ENCODE measurements at regions not wholly inside any gene's neighbourhood (a gene's known extent, or its start where the extent isn't known, plus 50 kb on each side); places are given as distances from the start of the nearest gene placed in this dataset.
"Not testable (repeated sequence)": the region's sequence is repeated elsewhere in the genome, so short reads cannot be mapped to it uniquely, and the experiment has no call there.

- Mint-ChIP-seq H3K27ac (peak overlapping the region; percentile 73), H3K9me3 (no peaks in the 10 kb centered on the region), H3K4me1 (peaks cover 72% of the 10 kb centered on the region), H3K36me3 (ENCODE audit: low read depth) (no peaks in the 10 kb centered on the region), H3K4me3 (peak overlapping the region; percentile 3), H3K27me3 (peaks cover 27% of the 10 kb centered on the region)
- CTCF ChIA-PET = interaction anchor here (1.2 to 1.6 kb wide), 2 partner anchors 74 to 75 kb away, joined by 4 to 5 read pairs; partner anchors contain the start of gene SSBP3
- POLR2A ChIA-PET = interaction anchor here (0.9 to 3.9 kb wide), 5 partner anchors 8 to 281 kb away, joined by 3 to 21 read pairs (median 7); partner anchors contain the start of gene SSBP3
- peak; percentile 50 for DNase-seq
Observed at GRCh38 chr1:54481201-54481884, 66.7 kb upstream of the ACOT11 start.

GRCh38 chr1:54480525-54480848, 67.5 kb upstream of the ACOT11 start:
- peaks cover 73% of the 10 kb centered on the region for H3K4me1 Mint-ChIP-seq
- peak; percentile 47 for DNase-seq
- H3K4me3 Mint-ChIP-seq = peak overlapping the region; percentile 38
- no peaks in the 10 kb centered on the region for H3K36me3 Mint-ChIP-seq (ENCODE audit: low read depth)
- POLR2A ChIA-PET = interaction anchor here (0.9 to 3.9 kb wide), 5 partner anchors 9 to 250 kb away, joined by 4 to 21 read pairs (median 7); partner anchors contain the start of gene SSBP3
- no peaks in the 10 kb centered on the region for H3K9me3 Mint-ChIP-seq
- H3K27ac Mint-ChIP-seq = peak overlapping the region; percentile 80
- peaks cover 25% of the 10 kb centered on the region for H3K27me3 Mint-ChIP-seq
- CTCF ChIA-PET = interaction anchor here (1.2 to 2.1 kb wide), 3 partner anchors 9 to 74 kb away, joined by 4 to 9 read pairs (median 5); partner anchors contain the start of gene SSBP3

GRCh38 chr1:54479841-54480524, 68.0 kb upstream of the ACOT11 start:
- peaks cover 73% of the 10 kb centered on the region for H3K4me1 Mint-ChIP-seq
- CTCF ChIA-PET = interaction anchor here (1.6 to 2.1 kb wide), 2 partner anchors 9 to 73 kb away, joined by 5 to 9 read pairs; no protein-coding TSS in a partner anchor
- H3K27ac Mint-ChIP-seq = peak overlapping the region; percentile 80
- no peak for DNase-seq
- H3K36me3 Mint-ChIP-seq (ENCODE audit: low read depth) = no peaks in the 10 kb centered on the region
- no peaks in the 10 kb centered on the region for H3K9me3 Mint-ChIP-seq
- H3K27me3 Mint-ChIP-seq = peaks cover 24% of the 10 kb centered on the region
- H3K4me3 Mint-ChIP-seq = peak overlapping the region; percentile 38
- POLR2A ChIA-PET = interaction anchor here (0.9 to 3.9 kb wide), 7 partner anchors 8 to 250 kb away, joined by 3 to 21 read pairs (median 7); partner anchors contain the start of gene SSBP3

- H3K4me1 Mint-ChIP-seq = peaks cover 74% of the 10 kb centered on the region
- H3K27ac Mint-ChIP-seq = no peak overlapping the region
- peaks cover 22% of the 10 kb centered on the region for H3K27me3 Mint-ChIP-seq
- POLR2A ChIA-PET = interaction anchor here (1.2 to 3.9 kb wide), 5 partner anchors 9 to 72 kb away, joined by 3 to 21 read pairs (median 7); partner anchors contain the start of gene SSBP3
- no peaks in the 10 kb centered on the region for H3K36me3 Mint-ChIP-seq (ENCODE audit: low read depth)
- CTCF ChIA-PET = interaction anchor here (2.1 kb wide), 1 partner anchor 10 kb away, joined by 9 read pairs; no protein-coding TSS in a partner anchor
- DNase-seq = no peak
- no peak overlapping the region for H3K4me3 Mint-ChIP-seq
- H3K9me3 Mint-ChIP-seq = no peaks in the 10 kb centered on the region
Observed at GRCh38 chr1:54479251-54479650, 68.8 kb upstream of the ACOT11 start.

GRCh38 chr1:54477153-54477561, 70.9 kb upstream of the ACOT11 start:
- Mint-ChIP-seq H3K27me3 (peaks cover 25% of the 10 kb centered on the region), H3K4me3 (no peak overlapping the region), H3K27ac (peak overlapping the region; percentile 59), H3K4me1 (peaks cover 72% of the 10 kb centered on the region), H3K36me3 (ENCODE audit: low read depth) (no peaks in the 10 kb centered on the region), H3K9me3 (no peaks in the 10 kb centered on the region)
- POLR2A ChIA-PET = interaction anchor here (1.1 to 1.4 kb wide), 5 partner anchors 10 to 74 kb away, joined by 3 to 8 read pairs (median 4); partner anchors contain the start of gene SSBP3
- no peak for DNase-seq
- CTCF ChIA-PET = interaction anchor here (0.9 to 1.9 kb wide), 4 partner anchors 11 to 395 kb away, joined by 3 to 9 read pairs (median 3); no protein-coding TSS in a partner anchor

- Mint-ChIP-seq H3K4me3 (no peak overlapping the region), H3K36me3 (ENCODE audit: low read depth) (no peaks in the 10 kb centered on the region), H3K9me3 (no peaks in the 10 kb centered on the region), H3K27me3 (peaks cover 27% of the 10 kb centered on the region), H3K27ac (peak overlapping the region; percentile 59), H3K4me1 (peaks cover 67% of the 10 kb centered on the region)
- POLR2A ChIA-PET = interaction anchor here (1.1 to 1.4 kb wide), 4 partner anchors 11 to 70 kb away, joined by 3 to 8 read pairs (median 4); partner anchors contain the start of gene SSBP3
- CTCF ChIA-PET = interaction anchor here (0.9 to 1.9 kb wide), 4 partner anchors 11 to 395 kb away, joined by 3 to 9 read pairs (median 3); no protein-coding TSS in a partner anchor
- DNase-seq = no peak
Observed at GRCh38 chr1:54476530-54477109, 70.4 kb upstream of the SSBP3 start.

DNA sequence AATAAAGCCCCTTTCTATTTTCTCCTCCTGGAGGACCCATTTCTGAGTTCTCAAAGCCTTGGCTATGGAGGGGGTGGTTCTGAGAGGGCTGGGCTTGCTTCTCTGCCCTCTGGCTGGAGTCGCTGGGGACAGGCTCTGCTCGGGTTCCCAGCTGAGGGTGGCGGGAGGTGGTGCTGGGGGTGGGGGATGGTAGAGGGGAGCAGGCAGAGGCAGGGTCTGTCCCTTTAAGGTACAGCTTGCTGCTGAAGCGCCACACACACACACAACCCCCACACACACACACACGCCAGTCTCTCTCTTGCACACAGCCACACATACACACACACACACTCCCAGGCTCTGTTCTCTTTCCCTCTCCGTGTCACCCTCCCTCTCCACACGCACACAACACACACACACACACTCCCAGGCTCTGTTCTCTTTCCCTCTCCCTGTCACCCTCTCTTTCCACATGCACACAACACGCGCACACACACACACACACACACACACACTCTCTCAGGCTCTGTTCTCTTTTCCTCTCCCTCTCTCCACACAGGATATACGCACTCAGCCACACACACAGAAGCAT, 69.8 kb upstream of the SSBP3 start:
- H3K4me3 Mint-ChIP-seq = no peak overlapping the region
- H3K9me3 Mint-ChIP-seq = no peaks in the 10 kb centered on the region
- H3K4me1 Mint-ChIP-seq = peaks cover 61% of the 10 kb centered on the region
- ChIA-PET POLR2A (no interaction called here), CTCF (interaction anchor here (1.9 kb wide), 1 partner anchor 13 kb away, joined by 9 read pairs; no protein-coding TSS in a partner anchor)
- H3K27me3 Mint-ChIP-seq = peaks cover 30% of the 10 kb centered on the region
- no peak for DNase-seq
- no peak overlapping the region for H3K27ac Mint-ChIP-seq
- no peaks in the 10 kb centered on the region for H3K36me3 Mint-ChIP-seq (ENCODE audit: low read depth)

DNA sequence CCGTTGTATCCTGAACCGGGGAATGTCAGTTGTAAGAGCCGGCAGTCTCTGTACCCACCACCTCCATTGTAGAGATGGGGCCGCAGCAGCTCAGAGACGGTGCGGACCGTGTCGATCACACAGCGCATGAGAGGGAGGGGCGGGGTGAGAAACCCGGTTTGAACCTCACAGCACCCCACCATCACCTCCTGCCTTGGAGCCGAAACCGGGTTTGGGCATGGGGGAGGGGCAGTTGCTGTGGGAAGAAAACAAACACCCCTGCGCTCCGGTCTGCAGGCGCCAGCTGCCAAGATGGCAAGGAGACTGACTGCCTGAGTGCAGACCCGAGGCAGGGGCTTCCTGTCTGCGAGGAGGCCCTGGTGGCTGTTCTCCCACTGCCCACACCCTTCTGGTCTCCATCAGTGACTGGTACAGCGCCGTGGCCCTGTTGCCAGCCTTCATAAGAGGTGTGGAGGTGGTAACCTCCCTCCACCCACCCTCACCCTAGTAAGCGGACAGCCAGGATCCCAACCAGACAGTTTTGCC, 69.2 kb upstream of the SSBP3 start:
- Mint-ChIP-seq H3K9me3 (no peaks in the 10 kb centered on the region), H3K27me3 (peaks cover 30% of the 10 kb centered on the region), H3K27ac (no peak overlapping the region), H3K4me3 (no peak overlapping the region), H3K36me3 (ENCODE audit: low read depth) (no peaks in the 10 kb centered on the region), H3K4me1 (peaks cover 56% of the 10 kb centered on the region)
- ChIA-PET CTCF (no interaction called here), POLR2A (no interaction called here)
- DNase-seq = peak; percentile 57

DNA sequence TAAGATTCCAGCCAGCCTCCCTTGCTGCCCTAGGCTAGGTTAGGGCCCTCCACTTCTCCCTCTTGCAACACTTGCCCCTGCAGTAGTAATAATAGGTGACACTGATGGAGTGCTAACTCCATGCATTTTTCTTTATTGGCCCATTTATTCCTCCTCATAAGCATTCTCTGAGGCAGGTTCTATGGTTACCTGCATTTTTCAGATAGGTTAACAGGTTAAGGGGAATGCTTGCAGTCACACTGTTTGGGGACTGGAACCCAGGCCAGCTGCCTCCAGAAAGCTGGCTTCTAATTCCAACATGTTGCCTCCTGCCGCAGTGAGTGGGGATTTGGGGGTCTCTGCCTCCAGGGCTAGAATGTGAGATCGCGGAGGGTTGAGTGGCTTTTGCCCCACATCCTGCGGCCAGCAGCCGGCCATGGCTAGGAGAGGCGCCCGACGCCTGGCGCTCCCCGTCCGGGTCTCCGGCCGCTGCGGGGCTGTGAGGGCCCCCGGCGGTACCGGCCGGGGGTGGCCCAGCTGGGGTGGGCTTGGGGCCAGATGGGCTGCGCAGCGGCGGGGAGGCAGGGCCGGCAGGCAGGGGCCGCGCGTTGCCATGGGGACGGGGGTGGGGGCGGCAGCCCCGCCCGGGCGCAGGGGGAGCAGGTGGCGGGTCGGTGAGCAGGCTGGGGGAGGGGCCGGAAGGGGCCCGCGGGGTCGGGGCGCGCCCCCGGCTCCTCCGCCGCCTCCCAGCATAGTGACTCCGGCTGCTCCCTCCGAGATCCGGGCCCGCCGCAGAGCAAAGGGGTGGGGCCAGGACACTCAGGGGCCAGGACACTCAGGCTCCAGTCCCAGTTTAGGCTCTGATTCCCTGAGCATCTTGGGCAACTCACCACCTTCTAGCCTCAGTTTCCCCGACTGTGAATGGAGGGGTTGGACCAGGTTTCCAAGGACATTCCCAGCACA, 68.4 kb upstream of the SSBP3 start:
- no peak overlapping the region for H3K27ac Mint-ChIP-seq
- ChIA-PET CTCF (interaction anchor here (1.7 kb wide), 1 partner anchor 12 kb away, joined by 3 read pairs; no protein-coding TSS in a partner anchor), POLR2A (no interaction called here)
- H3K36me3 Mint-ChIP-seq (ENCODE audit: low read depth) = no peaks in the 10 kb centered on the region
- no peak for DNase-seq
- peak overlapping the region; percentile 56 for H3K4me3 Mint-ChIP-seq
- H3K27me3 Mint-ChIP-seq = peaks cover 30% of the 10 kb centered on the region
- peaks cover 47% of the 10 kb centered on the region for H3K4me1 Mint-ChIP-seq
- no peaks in the 10 kb centered on the region for H3K9me3 Mint-ChIP-seq

DNA sequence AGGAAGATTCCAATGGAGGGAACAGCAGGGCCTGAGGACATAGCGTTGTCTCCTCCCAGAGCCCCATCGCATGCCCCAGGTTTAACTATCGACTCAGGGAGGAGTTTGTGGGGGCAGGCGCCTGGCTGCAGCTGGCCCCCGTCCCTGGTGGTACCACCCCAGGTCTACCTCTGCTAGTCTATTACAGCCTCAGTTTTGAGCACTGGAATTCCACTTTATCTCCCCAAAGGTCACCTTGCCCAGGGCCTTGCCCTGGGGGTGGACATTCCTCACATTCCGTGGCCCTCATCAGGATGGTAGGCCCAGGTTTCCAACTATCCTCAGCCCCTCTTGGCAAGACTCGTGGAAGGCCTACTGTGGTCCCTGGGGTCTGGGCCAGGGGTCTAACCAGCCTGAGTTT, 65.4 kb upstream of the SSBP3 start:
- Mint-ChIP-seq H3K27me3 (peaks cover 35% of the 10 kb centered on the region), H3K27ac (no peak overlapping the region), H3K9me3 (no peaks in the 10 kb centered on the region), H3K36me3 (ENCODE audit: low read depth) (no peaks in the 10 kb centered on the region), H3K4me3 (no peak overlapping the region), H3K4me1 (peaks cover 28% of the 10 kb centered on the region)
- CTCF ChIA-PET = interaction anchor here (1.7 kb wide), 1 partner anchor 18 kb away, joined by 6 read pairs; no protein-coding TSS in a partner anchor
- POLR2A ChIA-PET = no interaction called here
- no peak for DNase-seq

DNA sequence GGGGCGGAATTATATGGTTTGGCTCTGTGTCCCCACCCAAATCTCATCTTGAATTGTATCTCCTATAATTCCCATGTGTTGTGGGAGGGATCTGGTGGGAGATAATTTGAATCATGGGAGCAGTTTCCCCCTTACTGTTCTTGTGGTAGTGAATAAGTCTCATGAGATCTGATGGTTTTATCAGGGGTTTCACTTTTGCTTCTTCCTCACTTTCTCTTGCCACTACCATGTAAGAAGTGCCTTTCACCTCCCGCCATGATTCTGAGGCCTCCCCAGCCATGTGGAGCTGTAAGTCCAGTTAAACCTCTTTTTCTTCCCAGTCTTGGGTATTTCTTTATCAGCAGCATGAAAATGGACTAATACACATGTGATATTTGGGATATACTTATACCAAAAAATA, 63.2 kb upstream of the SSBP3 start:
- not testable (repeated sequence) for H3K9me3 Mint-ChIP-seq; H3K27ac Mint-ChIP-seq; H3K36me3 Mint-ChIP-seq (ENCODE audit: low read depth); DNase-seq; H3K4me3 Mint-ChIP-seq
- Mint-ChIP-seq H3K27me3 (peaks cover 26% of the 10 kb centered on the region), H3K4me1 (peaks cover 17% of the 10 kb centered on the region)
- CTCF ChIA-PET = interaction anchor here (0.6 to 1.1 kb wide), 2 partner anchors 18 to 58 kb away, joined by 3 to 4 read pairs; no protein-coding TSS in a partner anchor
- POLR2A ChIA-PET = interaction anchor here (1.1 kb wide), 1 partner anchor 11 kb away, joined by 7 read pairs; no protein-coding TSS in a partner anchor

Data from activated CD4-positive, alpha-beta memory T cell treated with anti-CD3 and anti-CD28 coated beads, Interleukin-2, amount 10 ng/mL, durations not matched to agents 7 days and 5 days (primary cell).